ENCODE measurements at regions not wholly inside any gene's neighbourhood (a gene's known extent, or its start where the extent isn't known, plus 50 kb on each side); places are given as distances from the start of the nearest gene placed in this dataset.
A peak's percentile ranks its signal among the peaks of the same experiment; 100 is the strongest.

- Histone ChIP-seq H3K9ac (no peak overlapping the region), H2AFZ (no peak overlapping the region), H3K27ac (no peak overlapping the region), H3K4me2 (ENCODE audit: unreplicated experiment) (no peak overlapping the region), H3K9me2 (ENCODE audit: insufficient read depth) (no peaks in the 10 kb centered on the region), H4K20me1 (ENCODE audit: insufficient read depth) (no peaks in the 10 kb centered on the region), H3K79me2 (ENCODE audit: insufficient read depth) (no peaks in the 10 kb centered on the region), H3K36me3 (ENCODE audit: low read depth) (no peaks in the 10 kb centered on the region), H3F3A (ENCODE audit: insufficient read depth) (peaks cover 18% of the 10 kb centered on the region), H3K27me3 (replicated peaks; ENCODE audit: insufficient read depth) (no peaks in the 10 kb centered on the region), H3K9me3 (ENCODE audit: low read depth) (no peaks in the 10 kb centered on the region), H3K4me1 (ENCODE audit: insufficient read depth) (peaks cover 14% of the 10 kb centered on the region), H3K4me3 (no peak overlapping the region)
- TF ChIP-seq EZH2 (IDR thresholded peaks at IDR 0.05; ENCODE audit: insufficient read depth, poor library complexity, severe bottlenecking) (no peak), EZH2phosphoT487 (IDR thresholded peaks at IDR 0.05; ENCODE audit: insufficient read depth, low read depth) (no peak)
- no peak for DNase-seq
- in situ Hi-C loops (cut with MboI) = loop anchor here (5.0 kb wide), 1 partner anchor 51 kb away; no protein-coding TSS in a partner anchor
- WGBS, 2 experiments (ENCODE audit: low coverage in 1 of 2, low lambda C conversion rate in 2 of 2, missing lambda C conversion rate in 2 of 2) = 82 to 85% methylated on average over 5 of the region's 5 CpGs
Measured at GRCh38 chr13:47178090-47178950, 281.5 kb upstream of the HTR2A start.

GRCh38 chr13:47175172-47175866 lies 278.5 kb upstream of the HTR2A start:
- peak overlapping the region; percentile 15; the same call in 1 of the 2 replicates for H3K4me3 ChIP-seq
- no peak overlapping the region for H3K9ac ChIP-seq
- peak overlapping the region; percentile 52 for H3K27ac ChIP-seq
- H3K4me2 ChIP-seq (ENCODE audit: unreplicated experiment) = peak overlapping the region; percentile 38
- peaks cover 14% of the 10 kb centered on the region for H3K4me1 ChIP-seq (ENCODE audit: insufficient read depth)
- peaks cover 17% of the 10 kb centered on the region for H3F3A ChIP-seq (ENCODE audit: insufficient read depth)
- H3K27me3 ChIP-seq (replicated peaks; ENCODE audit: insufficient read depth) = no peaks in the 10 kb centered on the region
- no peaks in the 10 kb centered on the region for H3K36me3 ChIP-seq (ENCODE audit: low read depth)
- TF ChIP-seq EZH2 (IDR thresholded peaks at IDR 0.05; ENCODE audit: insufficient read depth, poor library complexity, severe bottlenecking) (no peak), EZH2phosphoT487 (IDR thresholded peaks at IDR 0.05; ENCODE audit: insufficient read depth, low read depth) (no peak)
- H2AFZ ChIP-seq = no peak overlapping the region
- H3K9me3 ChIP-seq (ENCODE audit: low read depth) = no peaks in the 10 kb centered on the region
- H4K20me1 ChIP-seq (ENCODE audit: insufficient read depth) = no peaks in the 10 kb centered on the region
- 5 to 6% methylated on average over 3 of the region's 3 CpGs for WGBS, 2 experiments (ENCODE audit: low coverage in 1 of 2, low lambda C conversion rate in 2 of 2, missing lambda C conversion rate in 2 of 2)
- peak; percentile 87 for DNase-seq
- in situ Hi-C loops (cut with MboI) = loop anchor here (5.0 kb wide), 1 partner anchor 48 kb away; no protein-coding TSS in a partner anchor
- no peaks in the 10 kb centered on the region for H3K9me2 ChIP-seq (ENCODE audit: insufficient read depth)
- no peaks in the 10 kb centered on the region for H3K79me2 ChIP-seq (ENCODE audit: insufficient read depth)

- in situ Hi-C loops (cut with MboI) = no loop called here
Measured at GRCh38 chr13:47170971-47171370, 274.1 kb upstream of the HTR2A start.

GRCh38 chr13:47168618-47169017 lies 271.8 kb upstream of the HTR2A start:
- Histone ChIP-seq H3K27ac (no peak overlapping the region), H3K4me1 (ENCODE audit: insufficient read depth) (no peaks in the 10 kb centered on the region), H3F3A (ENCODE audit: insufficient read depth) (no peaks in the 10 kb centered on the region), H2AFZ (no peak overlapping the region), H3K9me3 (ENCODE audit: low read depth) (no peaks in the 10 kb centered on the region), H3K9ac (no peak overlapping the region), H4K20me1 (ENCODE audit: insufficient read depth) (no peaks in the 10 kb centered on the region), H3K27me3 (replicated peaks; ENCODE audit: insufficient read depth) (no peaks in the 10 kb centered on the region), H3K79me2 (ENCODE audit: insufficient read depth) (no peaks in the 10 kb centered on the region), H3K36me3 (ENCODE audit: low read depth) (no peaks in the 10 kb centered on the region), H3K4me2 (ENCODE audit: unreplicated experiment) (no peak overlapping the region), H3K4me3 (no peak overlapping the region), H3K9me2 (ENCODE audit: insufficient read depth) (no peaks in the 10 kb centered on the region)
- in situ Hi-C loops (cut with MboI) = no loop called here
- TF ChIP-seq EZH2 (IDR thresholded peaks at IDR 0.05; ENCODE audit: insufficient read depth, poor library complexity, severe bottlenecking) (no peak), EZH2phosphoT487 (IDR thresholded peaks at IDR 0.05; ENCODE audit: insufficient read depth, low read depth) (no peak)
- no peak for DNase-seq
- 82 to 91% methylated on average over 7 of the region's 7 CpGs for WGBS, 2 experiments (ENCODE audit: low coverage in 1 of 2, low lambda C conversion rate in 2 of 2, missing lambda C conversion rate in 2 of 2)

More at GRCh38 chr13:47170971-47171370, 274.1 kb upstream of the HTR2A start:
- Histone ChIP-seq H3K27ac (no peak overlapping the region), H3K79me2 (ENCODE audit: insufficient read depth) (no peaks in the 10 kb centered on the region), H3K4me3 (no peak overlapping the region), H3K4me2 (ENCODE audit: unreplicated experiment) (no peak overlapping the region), H2AFZ (no peak overlapping the region), H3K27me3 (replicated peaks; ENCODE audit: insufficient read depth) (no peaks in the 10 kb centered on the region), H4K20me1 (ENCODE audit: insufficient read depth) (no peaks in the 10 kb centered on the region), H3K9me3 (ENCODE audit: low read depth) (no peaks in the 10 kb centered on the region), H3K9me2 (ENCODE audit: insufficient read depth) (no peaks in the 10 kb centered on the region), H3K4me1 (ENCODE audit: insufficient read depth) (peaks cover 13% of the 10 kb centered on the region), H3K36me3 (ENCODE audit: low read depth) (no peaks in the 10 kb centered on the region), H3K9ac (no peak overlapping the region), H3F3A (ENCODE audit: insufficient read depth) (peaks cover 14% of the 10 kb centered on the region)
- no peak for TF ChIP-seq EZH2phosphoT487 (IDR thresholded peaks at IDR 0.05; ENCODE audit: insufficient read depth, low read depth)
- DNase-seq = no peak
- 59 to 65% methylated on average over 1 of the region's 1 CpG for WGBS, 2 experiments (ENCODE audit: low coverage in 1 of 2, low lambda C conversion rate in 2 of 2, missing lambda C conversion rate in 2 of 2)
